ENCODE measurements at regions not wholly inside any gene's neighbourhood (a gene's known extent, or its start where the extent isn't known, plus 50 kb on each side); places are given as distances from the start of the nearest gene placed in this dataset.

DNA sequence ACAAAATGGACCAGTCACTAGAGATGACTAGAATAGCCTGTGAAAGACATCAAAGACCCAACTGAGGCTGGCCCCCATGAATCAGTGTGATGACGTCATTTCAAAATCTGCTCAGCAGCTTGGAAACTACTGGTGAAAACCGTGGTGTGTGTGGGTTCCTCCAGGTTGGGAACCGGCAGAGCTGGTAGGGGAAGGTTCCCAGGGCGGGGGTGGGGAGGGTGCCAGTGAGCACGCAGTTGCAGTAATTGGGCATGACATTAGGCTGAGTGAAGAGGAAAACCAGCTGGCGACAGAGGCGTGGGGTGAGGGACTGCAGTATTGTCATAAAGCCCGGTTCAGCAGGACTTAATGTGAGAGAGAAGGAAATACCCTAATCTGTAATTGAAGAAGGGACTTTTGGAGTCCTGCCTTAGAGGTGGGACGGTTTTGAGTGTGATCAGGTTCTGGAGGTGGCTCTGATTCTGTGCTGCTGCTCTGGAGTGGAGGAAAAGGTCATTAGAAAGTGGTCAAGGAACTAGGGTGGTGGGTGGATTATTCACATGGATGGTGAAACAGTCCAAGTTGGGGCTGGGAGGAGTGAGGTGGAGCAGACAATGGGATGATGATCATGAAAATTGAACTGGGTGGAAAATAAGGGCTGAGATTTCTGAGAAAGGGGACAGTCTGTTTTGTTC is 52.0 kb upstream of the MTHFD1L start (continued):
- TF ChIP-seq, protein P1, sequence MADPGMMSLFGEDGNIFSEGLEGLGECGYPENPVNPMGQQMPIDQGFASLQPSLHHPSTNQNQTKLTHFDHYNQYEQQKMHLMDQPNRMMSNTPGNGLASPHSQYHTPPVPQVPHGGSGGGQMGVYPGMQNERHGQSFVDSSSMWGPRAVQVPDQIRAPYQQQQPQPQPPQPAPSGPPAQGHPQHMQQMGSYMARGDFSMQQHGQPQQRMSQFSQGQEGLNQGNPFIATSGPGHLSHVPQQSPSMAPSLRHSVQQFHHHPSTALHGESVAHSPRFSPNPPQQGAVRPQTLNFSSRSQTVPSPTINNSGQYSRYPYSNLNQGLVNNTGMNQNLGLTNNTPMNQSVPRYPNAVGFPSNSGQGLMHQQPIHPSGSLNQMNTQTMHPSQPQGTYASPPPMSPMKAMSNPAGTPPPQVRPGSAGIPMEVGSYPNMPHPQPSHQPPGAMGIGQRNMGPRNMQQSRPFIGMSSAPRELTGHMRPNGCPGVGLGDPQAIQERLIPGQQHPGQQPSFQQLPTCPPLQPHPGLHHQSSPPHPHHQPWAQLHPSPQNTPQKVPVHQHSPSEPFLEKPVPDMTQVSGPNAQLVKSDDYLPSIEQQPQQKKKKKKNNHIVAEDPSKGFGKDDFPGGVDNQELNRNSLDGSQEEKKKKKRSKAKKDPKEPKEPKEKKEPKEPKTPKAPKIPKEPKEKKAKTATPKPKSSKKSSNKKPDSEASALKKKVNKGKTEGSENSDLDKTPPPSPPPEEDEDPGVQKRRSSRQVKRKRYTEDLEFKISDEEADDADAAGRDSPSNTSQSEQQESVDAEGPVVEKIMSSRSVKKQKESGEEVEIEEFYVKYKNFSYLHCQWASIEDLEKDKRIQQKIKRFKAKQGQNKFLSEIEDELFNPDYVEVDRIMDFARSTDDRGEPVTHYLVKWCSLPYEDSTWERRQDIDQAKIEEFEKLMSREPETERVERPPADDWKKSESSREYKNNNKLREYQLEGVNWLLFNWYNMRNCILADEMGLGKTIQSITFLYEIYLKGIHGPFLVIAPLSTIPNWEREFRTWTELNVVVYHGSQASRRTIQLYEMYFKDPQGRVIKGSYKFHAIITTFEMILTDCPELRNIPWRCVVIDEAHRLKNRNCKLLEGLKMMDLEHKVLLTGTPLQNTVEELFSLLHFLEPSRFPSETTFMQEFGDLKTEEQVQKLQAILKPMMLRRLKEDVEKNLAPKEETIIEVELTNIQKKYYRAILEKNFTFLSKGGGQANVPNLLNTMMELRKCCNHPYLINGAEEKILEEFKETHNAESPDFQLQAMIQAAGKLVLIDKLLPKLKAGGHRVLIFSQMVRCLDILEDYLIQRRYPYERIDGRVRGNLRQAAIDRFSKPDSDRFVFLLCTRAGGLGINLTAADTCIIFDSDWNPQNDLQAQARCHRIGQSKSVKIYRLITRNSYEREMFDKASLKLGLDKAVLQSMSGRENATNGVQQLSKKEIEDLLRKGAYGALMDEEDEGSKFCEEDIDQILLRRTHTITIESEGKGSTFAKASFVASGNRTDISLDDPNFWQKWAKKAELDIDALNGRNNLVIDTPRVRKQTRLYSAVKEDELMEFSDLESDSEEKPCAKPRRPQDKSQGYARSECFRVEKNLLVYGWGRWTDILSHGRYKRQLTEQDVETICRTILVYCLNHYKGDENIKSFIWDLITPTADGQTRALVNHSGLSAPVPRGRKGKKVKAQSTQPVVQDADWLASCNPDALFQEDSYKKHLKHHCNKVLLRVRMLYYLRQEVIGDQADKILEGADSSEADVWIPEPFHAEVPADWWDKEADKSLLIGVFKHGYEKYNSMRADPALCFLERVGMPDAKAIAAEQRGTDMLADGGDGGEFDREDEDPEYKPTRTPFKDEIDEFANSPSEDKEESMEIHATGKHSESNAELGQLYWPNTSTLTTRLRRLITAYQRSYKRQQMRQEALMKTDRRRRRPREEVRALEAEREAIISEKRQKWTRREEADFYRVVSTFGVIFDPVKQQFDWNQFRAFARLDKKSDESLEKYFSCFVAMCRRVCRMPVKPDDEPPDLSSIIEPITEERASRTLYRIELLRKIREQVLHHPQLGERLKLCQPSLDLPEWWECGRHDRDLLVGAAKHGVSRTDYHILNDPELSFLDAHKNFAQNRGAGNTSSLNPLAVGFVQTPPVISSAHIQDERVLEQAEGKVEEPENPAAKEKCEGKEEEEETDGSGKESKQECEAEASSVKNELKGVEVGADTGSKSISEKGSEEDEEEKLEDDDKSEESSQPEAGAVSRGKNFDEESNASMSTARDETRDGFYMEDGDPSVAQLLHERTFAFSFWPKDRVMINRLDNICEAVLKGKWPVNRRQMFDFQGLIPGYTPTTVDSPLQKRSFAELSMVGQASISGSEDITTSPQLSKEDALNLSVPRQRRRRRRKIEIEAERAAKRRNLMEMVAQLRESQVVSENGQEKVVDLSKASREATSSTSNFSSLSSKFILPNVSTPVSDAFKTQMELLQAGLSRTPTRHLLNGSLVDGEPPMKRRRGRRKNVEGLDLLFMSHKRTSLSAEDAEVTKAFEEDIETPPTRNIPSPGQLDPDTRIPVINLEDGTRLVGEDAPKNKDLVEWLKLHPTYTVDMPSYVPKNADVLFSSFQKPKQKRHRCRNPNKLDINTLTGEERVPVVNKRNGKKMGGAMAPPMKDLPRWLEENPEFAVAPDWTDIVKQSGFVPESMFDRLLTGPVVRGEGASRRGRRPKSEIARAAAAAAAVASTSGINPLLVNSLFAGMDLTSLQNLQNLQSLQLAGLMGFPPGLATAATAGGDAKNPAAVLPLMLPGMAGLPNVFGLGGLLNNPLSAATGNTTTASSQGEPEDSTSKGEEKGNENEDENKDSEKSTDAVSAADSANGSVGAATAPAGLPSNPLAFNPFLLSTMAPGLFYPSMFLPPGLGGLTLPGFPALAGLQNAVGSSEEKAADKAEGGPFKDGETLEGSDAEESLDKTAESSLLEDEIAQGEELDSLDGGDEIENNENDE (IDR thresholded peaks at IDR 0.05; ENCODE audit: insufficient replicate concordance, low read length), result no peak
- TF ChIP-seq SIX5 (IDR thresholded peaks at IDR 0.05; ENCODE audit: low read depth, low read length) (no peak), CHD2 (IDR thresholded peaks at IDR 0.05; ENCODE audit: low read length) (no peak), CEBPB (IDR thresholded peaks at IDR 0.05; ENCODE audit: low read depth, low read length) (no peak), RNF2 (IDR thresholded peaks at IDR 0.05; ENCODE audit: borderline replicate concordance, low read depth, low read length, missing control alignments, poor library complexity, severe bottlenecking) (no peak), JUND (IDR thresholded peaks at IDR 0.05; ENCODE audit: low read length) (no peak), TCF12 (IDR thresholded peaks at IDR 0.05; ENCODE audit: low read depth, low read length) (no peak), SRF (IDR thresholded peaks at IDR 0.05; ENCODE audit: low read depth, low read length) (no peak), YY1 (IDR thresholded peaks at IDR 0.05; ENCODE audit: low read depth, low read length) (no peak), HDAC2 (IDR thresholded peaks at IDR 0.05; ENCODE audit: borderline replicate concordance in 1 of 2, low read depth in 2 of 2, low read length in 2 of 2) (no peak), SIN3A (conservative IDR thresholded peaks at IDR 0.05 in 1 of 2, IDR thresholded peaks at IDR 0.05 in 1 of 2; ENCODE audit: low read depth in 1 of 2, low read length in 2 of 2) (no peak)

All from H1 (cell line).